ENCODE measurements at regions not wholly inside any gene's neighbourhood (a gene's known extent, or its start where the extent isn't known, plus 50 kb on each side); places are given as distances from the start of the nearest gene placed in this dataset.
"Not testable (repeated sequence)": the region's sequence is repeated elsewhere in the genome, so short reads cannot be mapped to it uniquely, and the experiment has no call there.

GRCh38 chr11:98766903-98767302 is 253.8 kb upstream of the CNTN5 start:
- no peaks in the 10 kb centered on the region for H3K9me3 ChIP-seq (ENCODE audit: control insufficient read depth, low read depth, low read length)
- H3K27ac ChIP-seq (ENCODE audit: control insufficient read depth, insufficient read depth, low read length), result no peak overlapping the region
- H3K4me2 ChIP-seq (ENCODE audit: control insufficient read depth, extremely low read depth, insufficient read depth, low read depth, low read length), result no peak overlapping the region
- H3K27me3 ChIP-seq (ENCODE audit: control insufficient read depth, extremely low read depth, insufficient read depth, low read length), result no peaks in the 10 kb centered on the region
- no peaks in the 10 kb centered on the region for H4K20me1 ChIP-seq (ENCODE audit: control insufficient read depth, extremely low read depth, insufficient read depth, low read length)
- no peak overlapping the region for H3K9ac ChIP-seq (ENCODE audit: control insufficient read depth, extremely low read depth, insufficient read depth, low read length)
- TF ChIP-seq EZH2 (IDR thresholded peaks at IDR 0.05; ENCODE audit: low read length), result no peak
- TF ChIP-seq CTCF (optimal IDR thresholded peaks at IDR 0.05 in 1 of 3, IDR thresholded peaks at IDR 0.05 in 1 of 3, conservative IDR thresholded peaks at IDR 0.05 in 1 of 3; ENCODE audit: extremely low read depth in 1 of 3, insufficient read depth in 2 of 3, low read length in 3 of 3), result no peak
- no peaks in the 10 kb centered on the region for H3K36me3 ChIP-seq (ENCODE audit: control insufficient read depth in 2 of 2, extremely low read depth in 1 of 2, insufficient read depth in 2 of 2, low read length in 2 of 2)
- FAIRE-seq, result no peak
- H3K4me1 ChIP-seq (ENCODE audit: control insufficient read depth, extremely low read depth, insufficient read depth, low read length), result no peaks in the 10 kb centered on the region
- no peak overlapping the region for H2AFZ ChIP-seq (ENCODE audit: control insufficient read depth, low read length)
- DNase-seq (ENCODE audit: low read depth, low spot score), result no peak
- H3K4me3 ChIP-seq (ENCODE audit: control insufficient read depth in 2 of 3, extremely low read depth in 1 of 3, insufficient read depth in 2 of 3, low read depth in 1 of 3, low read length in 3 of 3), result no peak overlapping the region
- dilution Hi-C loops (cut with MboI; ENCODE audit: extremely low pct_ligation_motif_present, low sequenced_read_pairs), result no loop called here
- no peaks in the 10 kb centered on the region for H3K9me1 ChIP-seq (ENCODE audit: control insufficient read depth, extremely low read depth, insufficient read depth, low read length)
- H3K79me2 ChIP-seq (ENCODE audit: control insufficient read depth, insufficient read depth, low read length), result no peaks in the 10 kb centered on the region

GRCh38 chr11:98770046-98770445 is 250.7 kb upstream of the CNTN5 start:
- H3K9me3 ChIP-seq (ENCODE audit: control insufficient read depth, low read depth, low read length); H3K36me3 ChIP-seq (ENCODE audit: control insufficient read depth in 2 of 2, extremely low read depth in 1 of 2, insufficient read depth in 2 of 2, low read length in 2 of 2); H3K4me2 ChIP-seq (ENCODE audit: control insufficient read depth, extremely low read depth, insufficient read depth, low read depth, low read length); DNase-seq (ENCODE audit: low read depth, low spot score); H3K27me3 ChIP-seq (ENCODE audit: control insufficient read depth, extremely low read depth, insufficient read depth, low read length); H3K9ac ChIP-seq (ENCODE audit: control insufficient read depth, extremely low read depth, insufficient read depth, low read length); FAIRE-seq; H3K4me1 ChIP-seq (ENCODE audit: control insufficient read depth, extremely low read depth, insufficient read depth, low read length); H3K27ac ChIP-seq (ENCODE audit: control insufficient read depth, insufficient read depth, low read length); H2AFZ ChIP-seq (ENCODE audit: control insufficient read depth, low read length); H3K4me3 ChIP-seq (ENCODE audit: control insufficient read depth in 2 of 3, extremely low read depth in 1 of 3, insufficient read depth in 2 of 3, low read depth in 1 of 3, low read length in 3 of 3); H4K20me1 ChIP-seq (ENCODE audit: control insufficient read depth, extremely low read depth, insufficient read depth, low read length); dilution Hi-C loops (cut with MboI; ENCODE audit: extremely low pct_ligation_motif_present, low sequenced_read_pairs); H3K79me2 ChIP-seq (ENCODE audit: control insufficient read depth, insufficient read depth, low read length); H3K9me1 ChIP-seq (ENCODE audit: control insufficient read depth, extremely low read depth, insufficient read depth, low read length): not testable (repeated sequence)

GRCh38 chr11:98771791-98772190 is 249.0 kb upstream of the CNTN5 start:
- no peak overlapping the region for H3K4me3 ChIP-seq (ENCODE audit: control insufficient read depth in 2 of 3, extremely low read depth in 1 of 3, insufficient read depth in 2 of 3, low read depth in 1 of 3, low read length in 3 of 3)
- dilution Hi-C loops (cut with MboI; ENCODE audit: extremely low pct_ligation_motif_present, low sequenced_read_pairs), result no loop called here
- FAIRE-seq (no peak), DNase-seq (ENCODE audit: low read depth, low spot score) (no peak)
- H4K20me1 ChIP-seq (ENCODE audit: control insufficient read depth, extremely low read depth, insufficient read depth, low read length), result no peaks in the 10 kb centered on the region
- TF ChIP-seq EZH2 (IDR thresholded peaks at IDR 0.05; ENCODE audit: low read length), result no peak
- no peak for TF ChIP-seq CTCF (optimal IDR thresholded peaks at IDR 0.05 in 1 of 3, IDR thresholded peaks at IDR 0.05 in 1 of 3, conservative IDR thresholded peaks at IDR 0.05 in 1 of 3; ENCODE audit: extremely low read depth in 1 of 3, insufficient read depth in 2 of 3, low read length in 3 of 3)
- H3K9me1 ChIP-seq (ENCODE audit: control insufficient read depth, extremely low read depth, insufficient read depth, low read length), result no peaks in the 10 kb centered on the region
- H3K27me3 ChIP-seq (ENCODE audit: control insufficient read depth, extremely low read depth, insufficient read depth, low read length), result no peaks in the 10 kb centered on the region
- H3K4me1 ChIP-seq (ENCODE audit: control insufficient read depth, extremely low read depth, insufficient read depth, low read length), result no peaks in the 10 kb centered on the region
- H3K9me3 ChIP-seq (ENCODE audit: control insufficient read depth, low read depth, low read length), result no peaks in the 10 kb centered on the region
- no peak overlapping the region for H3K27ac ChIP-seq (ENCODE audit: control insufficient read depth, insufficient read depth, low read length)
- no peak overlapping the region for H3K4me2 ChIP-seq (ENCODE audit: control insufficient read depth, extremely low read depth, insufficient read depth, low read depth, low read length)
- H2AFZ ChIP-seq (ENCODE audit: control insufficient read depth, low read length), result no peak overlapping the region
- no peak overlapping the region for H3K9ac ChIP-seq (ENCODE audit: control insufficient read depth, extremely low read depth, insufficient read depth, low read length)
- no peaks in the 10 kb centered on the region for H3K79me2 ChIP-seq (ENCODE audit: control insufficient read depth, insufficient read depth, low read length)
- H3K36me3 ChIP-seq (ENCODE audit: control insufficient read depth in 2 of 2, extremely low read depth in 1 of 2, insufficient read depth in 2 of 2, low read length in 2 of 2), result no peaks in the 10 kb centered on the region
